ENCODE measurements at regions not wholly inside any gene's neighbourhood (a gene's known extent, or its start where the extent isn't known, plus 50 kb on each side); places are given as distances from the start of the nearest gene placed in this dataset.
"Not testable (repeated sequence)": the region's sequence is repeated elsewhere in the genome, so short reads cannot be mapped to it uniquely, and the experiment has no call there.

GRCh38 chr6:170145272-170145592 is 145.6 kb downstream of the DLL1 start:
- H3K27ac ChIP-seq, result no peak overlapping the region
- intact Hi-C loops (cut with DNase I; ENCODE audit: low total_unique reads), result no loop called here
- no peaks in the 10 kb centered on the region for H3K4me1 ChIP-seq
- no peak overlapping the region for H3K4me3 ChIP-seq
- no peaks in the 10 kb centered on the region for H3K36me3 ChIP-seq
- no peak for DNase-seq
- H3K9me3 ChIP-seq, result no peaks in the 10 kb centered on the region
- no peaks in the 10 kb centered on the region for H3K27me3 ChIP-seq
- TF ChIP-seq POLR2A (IDR thresholded peaks at IDR 0.05) (no peak), CTCF (IDR thresholded peaks at IDR 0.05) (no peak)

- H3K36me3 ChIP-seq, result no peaks in the 10 kb centered on the region
- no peaks in the 10 kb centered on the region for H3K27me3 ChIP-seq
- no peak overlapping the region for H3K27ac ChIP-seq
- H3K9me3 ChIP-seq, result no peaks in the 10 kb centered on the region
- H3K4me1 ChIP-seq, result no peaks in the 10 kb centered on the region
- DNase-seq, result no peak
- no peak overlapping the region for H3K4me3 ChIP-seq
- TF ChIP-seq POLR2A (IDR thresholded peaks at IDR 0.05) (no peak), CTCF (IDR thresholded peaks at IDR 0.05) (no peak)
- intact Hi-C loops (cut with DNase I; ENCODE audit: low total_unique reads), result no loop called here
Observed at GRCh38 chr6:170144571-170145271, 146.2 kb downstream of the DLL1 start.

GRCh38 chr6:170143401-170144150 is 147.3 kb downstream of the DLL1 start:
- Histone ChIP-seq H3K9me3 (no peaks in the 10 kb centered on the region), H3K4me1 (no peaks in the 10 kb centered on the region), H3K4me3 (no peak overlapping the region), H3K27ac (no peak overlapping the region), H3K36me3 (no peaks in the 10 kb centered on the region), H3K27me3 (no peaks in the 10 kb centered on the region)
- intact Hi-C loops (cut with DNase I; ENCODE audit: low total_unique reads), result no loop called here
- TF ChIP-seq CTCF (IDR thresholded peaks at IDR 0.05) (no peak), POLR2A (IDR thresholded peaks at IDR 0.05) (no peak)
- peak in 1 of 2 donors; percentile 0 for DNase-seq

- intact Hi-C loops (cut with DNase I; ENCODE audit: low total_unique reads), result no loop called here
Observed at GRCh38 chr6:170142559-170142958, 148.3 kb downstream of the DLL1 start.

GRCh38 chr6:170141061-170141460 is 149.8 kb downstream of the DLL1 start:
- DNase-seq; intact Hi-C loops (cut with DNase I; ENCODE audit: low total_unique reads); H3K36me3 ChIP-seq; H3K9me3 ChIP-seq; H3K27ac ChIP-seq; H3K27me3 ChIP-seq; H3K4me1 ChIP-seq; H3K4me3 ChIP-seq: not testable (repeated sequence)

More at GRCh38 chr6:170142559-170142958, 148.3 kb downstream of the DLL1 start:
- H3K9me3 ChIP-seq, result no peaks in the 10 kb centered on the region
- H3K27me3 ChIP-seq, result no peaks in the 10 kb centered on the region
- H3K4me3 ChIP-seq, result no peak overlapping the region
- H3K27ac ChIP-seq, result no peak overlapping the region
- no peak for DNase-seq
- no peak for TF ChIP-seq CTCF (IDR thresholded peaks at IDR 0.05)
- TF ChIP-seq POLR2A (IDR thresholded peaks at IDR 0.05), result no peak
- H3K36me3 ChIP-seq, result no peaks in the 10 kb centered on the region
- H3K4me1 ChIP-seq, result no peaks in the 10 kb centered on the region
